ENCODE measurements at regions not wholly inside any gene's neighbourhood (a gene's known extent, or its start where the extent isn't known, plus 50 kb on each side); places are given as distances from the start of the nearest gene placed in this dataset.

DNA sequence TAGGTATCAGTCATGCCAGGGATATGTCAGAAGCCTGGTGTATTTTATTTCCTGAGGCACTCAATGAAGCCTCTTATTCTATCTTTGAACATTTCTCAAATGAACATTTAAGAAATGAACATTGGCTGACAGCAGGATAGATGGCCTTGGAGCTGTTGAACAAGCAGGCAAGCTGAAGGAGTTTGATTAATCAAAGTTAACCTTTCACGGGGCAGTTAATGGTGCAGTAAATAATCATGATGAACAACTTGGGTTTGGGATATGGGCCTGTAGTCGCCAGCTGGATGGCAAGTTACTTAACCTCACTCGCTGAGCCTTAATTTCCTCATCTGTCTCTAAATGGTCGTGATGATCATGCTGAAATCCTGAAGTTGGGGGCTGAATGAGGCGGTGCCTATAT lies 333.0 kb downstream of the SFMBT2 start:
- no peak overlapping the region for H3K27ac ChIP-seq (ENCODE audit: low read depth, low read length, poor library complexity, severe bottlenecking)
- TF ChIP-seq, protein P1, sequence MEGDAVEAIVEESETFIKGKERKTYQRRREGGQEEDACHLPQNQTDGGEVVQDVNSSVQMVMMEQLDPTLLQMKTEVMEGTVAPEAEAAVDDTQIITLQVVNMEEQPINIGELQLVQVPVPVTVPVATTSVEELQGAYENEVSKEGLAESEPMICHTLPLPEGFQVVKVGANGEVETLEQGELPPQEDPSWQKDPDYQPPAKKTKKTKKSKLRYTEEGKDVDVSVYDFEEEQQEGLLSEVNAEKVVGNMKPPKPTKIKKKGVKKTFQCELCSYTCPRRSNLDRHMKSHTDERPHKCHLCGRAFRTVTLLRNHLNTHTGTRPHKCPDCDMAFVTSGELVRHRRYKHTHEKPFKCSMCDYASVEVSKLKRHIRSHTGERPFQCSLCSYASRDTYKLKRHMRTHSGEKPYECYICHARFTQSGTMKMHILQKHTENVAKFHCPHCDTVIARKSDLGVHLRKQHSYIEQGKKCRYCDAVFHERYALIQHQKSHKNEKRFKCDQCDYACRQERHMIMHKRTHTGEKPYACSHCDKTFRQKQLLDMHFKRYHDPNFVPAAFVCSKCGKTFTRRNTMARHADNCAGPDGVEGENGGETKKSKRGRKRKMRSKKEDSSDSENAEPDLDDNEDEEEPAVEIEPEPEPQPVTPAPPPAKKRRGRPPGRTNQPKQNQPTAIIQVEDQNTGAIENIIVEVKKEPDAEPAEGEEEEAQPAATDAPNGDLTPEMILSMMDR (IDR thresholded peaks at IDR 0.05; ENCODE audit: low read length): no peak
- TF ChIP-seq EZH2 (IDR thresholded peaks at IDR 0.05; ENCODE audit: borderline replicate concordance, low read length): no peak
- no peak overlapping the region for H3K4me2 ChIP-seq (ENCODE audit: low read length)
- H3K79me2 ChIP-seq (ENCODE audit: insufficient read depth, low read length): no peaks in the 10 kb centered on the region
- H3F3A ChIP-seq (ENCODE audit: insufficient read depth, low read length): no peaks in the 10 kb centered on the region
- H3K4me1 ChIP-seq (ENCODE audit: insufficient read depth, low read length, severe bottlenecking): no peaks in the 10 kb centered on the region
- no peaks in the 10 kb centered on the region for H3K9me3 ChIP-seq (ENCODE audit: low read length)
- H3K27me3 ChIP-seq (ENCODE audit: insufficient read depth, low read length): no peaks in the 10 kb centered on the region; the same call in 1 of the 2 replicates
- H2AFZ ChIP-seq (ENCODE audit: low read length): no peak overlapping the region
- no peaks in the 10 kb centered on the region for H4K20me1 ChIP-seq (ENCODE audit: insufficient read depth, low read length)
- no peaks in the 10 kb centered on the region for H3K9me2 ChIP-seq (ENCODE audit: low read depth, low read length)
- H3K9ac ChIP-seq (ENCODE audit: low read length): no peak overlapping the region
- no peak overlapping the region for H3K4me3 ChIP-seq (ENCODE audit: low read depth, low read length, poor library complexity, severe bottlenecking)
- no peaks in the 10 kb centered on the region for H3K36me3 ChIP-seq (ENCODE audit: insufficient read depth, low read length)

DNA sequence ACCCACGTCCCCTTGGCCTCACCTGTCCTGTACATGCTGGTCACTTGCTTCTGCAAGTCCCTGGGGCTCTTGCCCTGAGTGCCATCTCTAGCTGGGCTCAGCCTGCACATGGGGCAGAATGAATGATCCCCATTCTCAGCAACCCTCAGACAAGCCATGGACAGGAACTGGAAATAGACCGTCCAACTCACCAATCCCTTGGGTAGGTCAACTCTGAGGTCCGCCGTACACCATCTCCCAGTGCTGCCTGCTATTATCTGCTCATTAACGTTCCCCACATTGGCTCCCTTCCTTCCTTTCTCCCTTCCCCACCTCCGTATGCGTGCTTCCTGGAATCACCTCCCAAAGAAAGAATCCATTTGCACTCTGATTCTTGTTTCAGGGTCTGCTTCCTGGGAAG lies 335.0 kb downstream of the SFMBT2 start:
- Histone ChIP-seq H3K9me3 (ENCODE audit: low read length) (no peaks in the 10 kb centered on the region), H4K20me1 (ENCODE audit: insufficient read depth, low read length) (no peaks in the 10 kb centered on the region), H3K4me2 (ENCODE audit: low read length) (no peak overlapping the region), H3K27me3 (ENCODE audit: insufficient read depth, low read length) (no peaks in the 10 kb centered on the region; the same call in 1 of the 2 replicates), H3K27ac (ENCODE audit: low read depth, low read length, poor library complexity, severe bottlenecking) (no peak overlapping the region), H3K4me1 (ENCODE audit: insufficient read depth, low read length, severe bottlenecking) (no peaks in the 10 kb centered on the region), H3K9ac (ENCODE audit: low read length) (no peak overlapping the region), H3K36me3 (ENCODE audit: insufficient read depth, low read length) (no peaks in the 10 kb centered on the region), H3F3A (ENCODE audit: insufficient read depth, low read length) (no peaks in the 10 kb centered on the region), H2AFZ (ENCODE audit: low read length) (no peak overlapping the region), H3K79me2 (ENCODE audit: insufficient read depth, low read length) (no peaks in the 10 kb centered on the region), H3K4me3 (ENCODE audit: low read depth, low read length, poor library complexity, severe bottlenecking) (no peak overlapping the region), H3K9me2 (ENCODE audit: low read depth, low read length) (no peaks in the 10 kb centered on the region)
- no peak for TF ChIP-seq EZH2 (IDR thresholded peaks at IDR 0.05; ENCODE audit: borderline replicate concordance, low read length)
- TF ChIP-seq, protein P1 (IDR thresholded peaks at IDR 0.05; ENCODE audit: low read length): no peak

DNA sequence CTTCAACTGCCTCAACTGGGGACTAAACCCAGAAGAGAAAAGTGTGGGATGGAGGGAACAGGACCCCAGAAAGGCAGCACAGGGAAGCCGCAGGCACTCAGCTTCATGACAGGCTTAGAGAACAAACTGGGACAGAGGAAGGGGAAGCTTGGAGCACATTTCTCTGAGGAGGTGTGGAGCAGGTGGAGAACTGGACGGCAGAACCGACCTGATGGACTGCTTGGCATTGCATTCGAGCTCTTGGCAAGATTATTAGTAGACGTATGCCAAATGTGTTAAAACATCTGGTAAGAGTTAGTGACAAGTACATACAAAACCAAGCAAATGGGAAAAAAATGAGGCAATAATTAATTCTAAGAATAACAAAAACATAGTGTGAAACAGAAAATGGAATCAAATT lies 335.7 kb downstream of the SFMBT2 start:
- Histone ChIP-seq H3K79me2 (ENCODE audit: insufficient read depth, low read length) (no peaks in the 10 kb centered on the region), H3K9me2 (ENCODE audit: low read depth, low read length) (no peaks in the 10 kb centered on the region), H3K27me3 (ENCODE audit: insufficient read depth, low read length) (no peaks in the 10 kb centered on the region; the same call in 1 of the 2 replicates), H2AFZ (ENCODE audit: low read length) (no peak overlapping the region), H3K4me3 (ENCODE audit: low read depth, low read length, poor library complexity, severe bottlenecking) (no peak overlapping the region), H3K36me3 (ENCODE audit: insufficient read depth, low read length) (no peaks in the 10 kb centered on the region), H3K9me3 (ENCODE audit: low read length) (no peaks in the 10 kb centered on the region), H3K4me1 (ENCODE audit: insufficient read depth, low read length, severe bottlenecking) (no peaks in the 10 kb centered on the region), H3K27ac (ENCODE audit: low read depth, low read length, poor library complexity, severe bottlenecking) (no peak overlapping the region), H3F3A (ENCODE audit: insufficient read depth, low read length) (no peaks in the 10 kb centered on the region), H4K20me1 (ENCODE audit: insufficient read depth, low read length) (no peaks in the 10 kb centered on the region), H3K4me2 (ENCODE audit: low read length) (no peak overlapping the region), H3K9ac (ENCODE audit: low read length) (no peak overlapping the region)
- no peak for TF ChIP-seq EZH2 (IDR thresholded peaks at IDR 0.05; ENCODE audit: borderline replicate concordance, low read length)
- TF ChIP-seq, protein P1 (IDR thresholded peaks at IDR 0.05; ENCODE audit: low read length): no peak
